Tibial artery (tissue), 4 donors: ENCODE measurements at regions not wholly inside any gene's neighbourhood (a gene's known extent, or its start where the extent isn't known, plus 50 kb on each side); places are given as distances from the start of the nearest gene placed in this dataset.

Experiments used
- DNase-seq, 2 donors: peaks; one replicate each; pipeline ENCODE4 v3.0.0-alpha.2; 2019
- H3K27ac ChIP-seq, 2 donors: fragments of 200-600 bp; sonication (generic) in 1 of 2; 1 replicate in 1 of 2; 2 replicates in 1 of 2; pipeline ENCODE4 v1.5.1; 2018 to 2019; ENCODE audit warnings: mild to moderate bottlenecking in 1 of 2
- H3K27me3 ChIP-seq, 2 donors: fragments of 200-600 bp; sonication (generic) in 1 of 2; one replicate each; pipeline versions ENCODE4 v1.5.1 to v1.6.0; 2016 to 2019
- H3K36me3 ChIP-seq, 3 donors: fragments of 200-600 bp; sonication (generic) in 2 of 3; one replicate each; pipeline ENCODE4 v1.5.1; 2016 to 2019; ENCODE audit warnings: mild to moderate bottlenecking in 2 of 3
- H3K4me1 ChIP-seq, 4 donors: fragments of 200-600 bp; sonication (generic) in 2 of 4; 1 replicate in 3 of 4; 2 replicates in 1 of 4; pipeline ENCODE4 v1.5.1; 2016 to 2019
- H3K4me3 ChIP-seq, 2 donors: fragments of 200-600 bp; sonication (generic) in 1 of 2; 1 replicate in 1 of 2; 2 replicates in 1 of 2; pipeline ENCODE4 v1.5.1; 2018 to 2019; ENCODE audit warnings: mild to moderate bottlenecking in 2 of 2
- H3K9me3 ChIP-seq, 3 donors: fragments of 200-600 bp; sonication (generic) in 1 of 3; one replicate each; pipeline ENCODE4 v1.5.1; 2016 to 2019
- intact Hi-C: fragments of 100-400 bp; cut with DNase I; formaldehyde crosslinking; loops from one replicate; pipeline ENCODE4 v1.15.0; 2023; ENCODE audit warnings: low total_unique reads
- TF ChIP-seq, protein P1 (sequence below), 2 experiments: fragments of 200-600 bp in 1 of 2; fragments of 450-650 bp in 1 of 2; IDR thresholded peaks; one replicate each; pipeline ENCODE4 v1.5.1; 2017 to 2019; ENCODE audit warnings: antibody characterized with exemption in 2 of 2, mild to moderate bottlenecking in 1 of 2, moderate library complexity in 1 of 2

DNA sequence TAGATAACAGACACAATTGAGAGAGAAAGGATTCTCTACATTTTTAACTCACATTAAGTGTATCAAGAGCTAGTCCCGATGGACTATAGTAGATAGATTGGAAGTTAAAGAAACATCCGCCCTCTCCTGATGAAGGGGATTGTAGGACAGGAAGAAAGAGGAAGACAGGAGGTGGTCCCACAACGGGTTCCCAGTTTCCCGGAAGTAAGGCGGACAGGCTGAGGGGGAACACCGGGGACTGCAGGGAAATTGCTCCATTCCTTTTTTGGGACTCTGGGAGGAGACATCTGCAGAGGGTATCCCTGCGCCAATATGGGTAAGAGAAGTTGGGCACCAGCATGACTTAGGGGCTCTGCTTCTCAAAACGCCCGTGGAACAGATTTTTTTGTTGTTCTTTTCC is 177.5 kb upstream of the ATF7IP start:
- intact Hi-C loops, result no loop called here
- Histone ChIP-seq H3K27ac (no peak overlapping the region), H3K4me1 (no peaks in the 10 kb centered on the region), H3K9me3 (no peaks in the 10 kb centered on the region), H3K4me3 (no peak overlapping the region), H3K36me3 (no peaks in the 10 kb centered on the region), H3K27me3 (no peaks in the 10 kb centered on the region)
- no peak for DNase-seq
- TF ChIP-seq, protein P1, sequence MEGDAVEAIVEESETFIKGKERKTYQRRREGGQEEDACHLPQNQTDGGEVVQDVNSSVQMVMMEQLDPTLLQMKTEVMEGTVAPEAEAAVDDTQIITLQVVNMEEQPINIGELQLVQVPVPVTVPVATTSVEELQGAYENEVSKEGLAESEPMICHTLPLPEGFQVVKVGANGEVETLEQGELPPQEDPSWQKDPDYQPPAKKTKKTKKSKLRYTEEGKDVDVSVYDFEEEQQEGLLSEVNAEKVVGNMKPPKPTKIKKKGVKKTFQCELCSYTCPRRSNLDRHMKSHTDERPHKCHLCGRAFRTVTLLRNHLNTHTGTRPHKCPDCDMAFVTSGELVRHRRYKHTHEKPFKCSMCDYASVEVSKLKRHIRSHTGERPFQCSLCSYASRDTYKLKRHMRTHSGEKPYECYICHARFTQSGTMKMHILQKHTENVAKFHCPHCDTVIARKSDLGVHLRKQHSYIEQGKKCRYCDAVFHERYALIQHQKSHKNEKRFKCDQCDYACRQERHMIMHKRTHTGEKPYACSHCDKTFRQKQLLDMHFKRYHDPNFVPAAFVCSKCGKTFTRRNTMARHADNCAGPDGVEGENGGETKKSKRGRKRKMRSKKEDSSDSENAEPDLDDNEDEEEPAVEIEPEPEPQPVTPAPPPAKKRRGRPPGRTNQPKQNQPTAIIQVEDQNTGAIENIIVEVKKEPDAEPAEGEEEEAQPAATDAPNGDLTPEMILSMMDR (IDR thresholded peaks at IDR 0.05), result no peak

DNA sequence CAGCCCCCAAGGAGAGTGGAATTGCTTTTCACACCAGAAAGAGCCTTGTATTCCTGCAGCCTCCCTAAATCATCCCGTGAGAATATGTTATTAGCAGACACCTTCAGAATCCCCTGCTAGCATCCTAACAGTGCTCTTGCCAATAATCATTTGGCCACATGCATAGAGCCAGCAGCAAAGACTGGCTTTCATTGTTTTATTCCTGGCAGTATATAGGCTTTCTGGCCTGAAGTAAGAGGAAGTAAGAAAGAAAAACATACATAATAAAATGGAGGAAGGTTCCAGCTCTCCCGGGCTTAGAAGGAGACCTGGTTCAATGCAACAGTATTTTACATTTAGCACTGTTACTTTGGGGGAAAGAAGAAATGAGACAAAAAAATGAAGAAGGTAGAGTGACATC is 176.7 kb upstream of the ATF7IP start:
- no peaks in the 10 kb centered on the region for H3K4me1 ChIP-seq
- no peaks in the 10 kb centered on the region for H3K9me3 ChIP-seq
- intact Hi-C loops, result no loop called here
- H3K36me3 ChIP-seq, result no peaks in the 10 kb centered on the region
- no peak overlapping the region for H3K27ac ChIP-seq
- no peak overlapping the region for H3K4me3 ChIP-seq
- TF ChIP-seq, protein P1 (IDR thresholded peaks at IDR 0.05), result no peak
- H3K27me3 ChIP-seq, result no peaks in the 10 kb centered on the region
- no peak for DNase-seq

DNA sequence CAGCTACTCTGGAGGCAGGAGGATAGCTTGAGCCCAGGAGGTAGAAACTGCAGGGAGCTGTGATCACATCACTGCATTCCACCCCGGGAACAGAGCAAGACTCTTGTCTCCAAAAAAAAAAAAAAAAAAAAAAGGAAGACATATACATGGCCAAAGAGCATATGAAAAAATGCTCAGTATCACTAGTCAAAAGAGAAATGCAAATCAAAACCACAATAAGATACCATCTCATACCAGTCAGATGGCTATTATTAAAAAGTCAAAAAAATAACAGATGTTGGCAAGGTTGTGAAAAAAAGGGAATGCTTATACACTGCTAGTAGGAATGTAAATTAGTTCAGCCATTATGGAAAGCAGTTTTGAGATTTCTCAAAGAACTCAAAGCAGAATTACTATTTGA is 174.8 kb upstream of the ATF7IP start:
- no peaks in the 10 kb centered on the region for H3K27me3 ChIP-seq
- H3K9me3 ChIP-seq, result no peaks in the 10 kb centered on the region
- intact Hi-C loops, result no loop called here
- no peaks in the 10 kb centered on the region for H3K36me3 ChIP-seq
- TF ChIP-seq, protein P1 (IDR thresholded peaks at IDR 0.05), result no peak
- DNase-seq, result no peak
- no peaks in the 10 kb centered on the region for H3K4me1 ChIP-seq
- H3K4me3 ChIP-seq, result no peak overlapping the region
- no peak overlapping the region for H3K27ac ChIP-seq

DNA sequence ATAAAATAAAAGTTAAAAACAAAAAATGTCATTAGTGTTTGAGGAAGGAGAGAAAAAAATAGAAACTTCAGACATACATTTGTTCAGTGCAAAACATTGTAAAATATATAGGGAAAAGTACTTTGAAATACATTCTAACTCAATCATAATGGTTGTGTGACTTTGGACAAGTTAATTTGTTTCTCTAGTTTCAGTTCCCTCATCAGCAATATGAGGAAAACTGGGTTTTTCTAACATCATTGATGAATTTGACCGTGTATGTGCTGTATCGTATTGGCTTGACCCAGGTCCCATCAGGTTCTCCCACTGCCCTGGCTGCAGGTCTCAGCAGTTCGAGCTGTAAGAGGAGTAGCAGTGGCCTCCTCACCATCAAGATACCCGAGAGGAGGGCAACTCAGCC is 173.9 kb upstream of the ATF7IP start:
- no peak overlapping the region for H3K27ac ChIP-seq
- TF ChIP-seq, protein P1 (IDR thresholded peaks at IDR 0.05), result no peak
- intact Hi-C loops, result no loop called here
- no peak overlapping the region for H3K4me3 ChIP-seq
- no peaks in the 10 kb centered on the region for H3K36me3 ChIP-seq
- H3K9me3 ChIP-seq, result no peaks in the 10 kb centered on the region
- DNase-seq, result no peak
- no peaks in the 10 kb centered on the region for H3K4me1 ChIP-seq
- no peaks in the 10 kb centered on the region for H3K27me3 ChIP-seq

DNA sequence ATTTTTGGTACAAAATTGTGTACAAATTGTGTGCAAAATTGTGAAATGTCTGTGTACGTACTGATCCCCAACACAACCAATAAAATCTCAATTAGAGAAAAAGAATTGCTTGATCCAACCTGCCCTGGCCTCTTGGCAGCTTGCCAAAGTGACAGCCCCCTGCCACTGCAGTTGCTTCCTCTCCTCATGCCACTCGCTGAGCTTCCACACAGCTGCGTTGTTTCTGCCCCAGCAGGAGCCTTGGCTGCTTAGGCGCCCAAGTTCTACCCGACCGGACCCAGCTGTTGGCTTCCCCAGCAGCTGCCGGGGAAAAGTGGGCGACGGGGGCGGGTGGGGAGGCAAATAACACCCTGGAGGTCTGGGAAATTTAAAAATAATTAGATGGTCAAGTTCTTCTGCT is 171.8 kb upstream of the ATF7IP start:
- H3K27me3 ChIP-seq, result no peaks in the 10 kb centered on the region
- no peak for DNase-seq
- no peaks in the 10 kb centered on the region for H3K9me3 ChIP-seq
- no peak overlapping the region for H3K4me3 ChIP-seq
- no peak overlapping the region for H3K27ac ChIP-seq
- intact Hi-C loops, result no loop called here
- no peaks in the 10 kb centered on the region for H3K4me1 ChIP-seq
- TF ChIP-seq, protein P1 (IDR thresholded peaks at IDR 0.05), result no peak
- no peaks in the 10 kb centered on the region for H3K36me3 ChIP-seq

DNA sequence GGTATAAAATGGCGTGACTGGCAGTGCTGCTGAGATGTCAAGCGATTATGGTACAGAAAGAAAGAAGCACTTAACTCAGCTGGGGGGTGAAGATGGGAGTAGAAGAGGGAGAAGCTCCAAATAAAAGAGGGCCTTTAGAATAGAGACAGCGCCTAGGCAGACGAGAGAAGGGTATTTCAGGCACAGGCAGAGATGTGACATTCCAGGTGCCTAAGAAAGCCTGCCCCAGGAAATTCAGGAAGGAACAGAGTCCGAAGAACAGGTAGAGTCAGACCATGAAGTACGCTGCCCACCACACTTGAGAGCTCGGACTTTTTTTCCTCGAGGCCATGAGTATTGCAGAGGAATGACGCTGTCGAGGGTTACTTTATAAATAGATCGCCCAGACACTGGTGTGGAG is 170.9 kb upstream of the ATF7IP start:
- DNase-seq, result no peak
- intact Hi-C loops, result no loop called here
- Histone ChIP-seq H3K36me3 (no peaks in the 10 kb centered on the region), H3K27ac (no peak overlapping the region), H3K27me3 (no peaks in the 10 kb centered on the region), H3K9me3 (no peaks in the 10 kb centered on the region), H3K4me3 (no peak overlapping the region), H3K4me1 (no peaks in the 10 kb centered on the region)
- TF ChIP-seq, protein P1 (IDR thresholded peaks at IDR 0.05), result no peak
